Cardiac muscle cell (in vitro differentiated cells and primary cell): ENCODE measurements at regions not wholly inside any gene's neighbourhood (a gene's known extent, or its start where the extent isn't known, plus 50 kb on each side); places are given as distances from the start of the nearest gene placed in this dataset.

Experiments
- DNase-seq, 2 donors: peaks; one replicate each; pipeline versions ENCODE4 v3.0.0 to v3.0.0-alpha.2; 2010 to 2017; ENCODE audit warnings: low read depth in 1 of 2, low spot score in 1 of 2
- H3K27ac ChIP-seq: fragments of 200-600 bp; sonication (generic); 2 replicates; pipeline ENCODE4 v1.5.1; 2016
- H3K27me3 ChIP-seq: fragments of 200-600 bp; sonication (generic); 2 replicates; pipeline ENCODE4 v1.6.0; 2016; ENCODE audit warnings: control low read depth
- H3K36me3 ChIP-seq: fragments of 200-600 bp; sonication (generic); 2 replicates; pipeline ENCODE4 v1.5.1; 2016; ENCODE audit warnings: control low read depth
- H3K4me1 ChIP-seq: fragments of 200-600 bp; sonication (generic); 2 replicates; pipeline ENCODE4 v1.8.1; 2017; ENCODE audit warnings: low read depth, mild to moderate bottlenecking, mixed run types
- H3K4me3 ChIP-seq: fragments of 200-600 bp; sonication (generic); 2 replicates; pipeline ENCODE4 v1.5.1; 2016; ENCODE audit warnings: mild to moderate bottlenecking
- H3K9me3 ChIP-seq: fragments of 200-600 bp; sonication (generic); 2 replicates; pipeline ENCODE4 v1.5.1; 2017; ENCODE audit warnings: low read depth, mild to moderate bottlenecking, control low read depth
- CTCF ChIP-seq: IDR thresholded peaks from 2 replicates; pipeline ENCODE4 v1.5.1; 2012; ENCODE audit warnings: low read depth, mild to moderate bottlenecking, low read length

GRCh38 chr4:130178106-130178505, 1082.2 kb downstream of the C4orf33 start:
- H3K4me1 ChIP-seq = no peaks in the 10 kb centered on the region
- H3K9me3 ChIP-seq = no peaks in the 10 kb centered on the region
- TF ChIP-seq CTCF = no peak
- no peaks in the 10 kb centered on the region for H3K36me3 ChIP-seq
- no peaks in the 10 kb centered on the region for H3K27me3 ChIP-seq
- H3K4me3 ChIP-seq = no peak overlapping the region
- DNase-seq = no peak
- H3K27ac ChIP-seq = no peak overlapping the region

GRCh38 chr4:130183096-130183495, 1087.1 kb downstream of the C4orf33 start:
- H3K36me3 ChIP-seq = no peaks in the 10 kb centered on the region
- DNase-seq = no peak
- no peak overlapping the region for H3K27ac ChIP-seq

GRCh38 chr4:130183766-130184165, 1087.8 kb downstream of the C4orf33 start:
- Histone ChIP-seq H3K27me3 (no peaks in the 10 kb centered on the region), H3K4me1 (no peaks in the 10 kb centered on the region), H3K4me3 (no peak overlapping the region), H3K27ac (no peak overlapping the region), H3K36me3 (no peaks in the 10 kb centered on the region), H3K9me3 (no peaks in the 10 kb centered on the region)
- no peak for TF ChIP-seq CTCF
- no peak for DNase-seq

More at GRCh38 chr4:130183096-130183495, 1087.1 kb downstream of the C4orf33 start:
- H3K4me1 ChIP-seq = no peaks in the 10 kb centered on the region
- H3K9me3 ChIP-seq = no peaks in the 10 kb centered on the region
- H3K4me3 ChIP-seq = no peak overlapping the region
- TF ChIP-seq CTCF = no peak
- no peaks in the 10 kb centered on the region for H3K27me3 ChIP-seq

- no peaks in the 10 kb centered on the region for H3K9me3 ChIP-seq
- no peak overlapping the region for H3K4me3 ChIP-seq
- H3K27me3 ChIP-seq = no peaks in the 10 kb centered on the region
- no peaks in the 10 kb centered on the region for H3K36me3 ChIP-seq
- no peak overlapping the region for H3K27ac ChIP-seq
- no peaks in the 10 kb centered on the region for H3K4me1 ChIP-seq
- no peak for TF ChIP-seq CTCF
- no peak for DNase-seq
These were observed 1089.2 kb downstream of the C4orf33 start for GRCh38 chr4:130185123-130185522.

GRCh38 chr4:130186931-130187330, 1091.0 kb downstream of the C4orf33 start:
- Histone ChIP-seq H3K4me1 (no peaks in the 10 kb centered on the region), H3K27me3 (no peaks in the 10 kb centered on the region), H3K9me3 (no peaks in the 10 kb centered on the region), H3K36me3 (no peaks in the 10 kb centered on the region), H3K27ac (no peak overlapping the region), H3K4me3 (no peak overlapping the region)
- no peak for DNase-seq
- TF ChIP-seq CTCF = no peak

GRCh38 chr4:130187587-130187986, 1091.6 kb downstream of the C4orf33 start:
- no peak for DNase-seq
- Histone ChIP-seq H3K36me3 (no peaks in the 10 kb centered on the region), H3K27me3 (no peaks in the 10 kb centered on the region), H3K4me1 (no peaks in the 10 kb centered on the region), H3K9me3 (no peaks in the 10 kb centered on the region), H3K27ac (no peak overlapping the region), H3K4me3 (no peak overlapping the region)
- TF ChIP-seq CTCF = no peak
